ELR (cell line): ENCODE measurements at regions not wholly inside any gene's neighbourhood (a gene's known extent, or its start where the extent isn't known, plus 50 kb on each side); places are given as distances from the start of the nearest gene placed in this dataset.

Source experiments
- DNase-seq: peaks from one replicate; pipeline ENCODE4 v3.0.0-alpha.2; 2015; ENCODE audit warnings: low read depth

DNA sequence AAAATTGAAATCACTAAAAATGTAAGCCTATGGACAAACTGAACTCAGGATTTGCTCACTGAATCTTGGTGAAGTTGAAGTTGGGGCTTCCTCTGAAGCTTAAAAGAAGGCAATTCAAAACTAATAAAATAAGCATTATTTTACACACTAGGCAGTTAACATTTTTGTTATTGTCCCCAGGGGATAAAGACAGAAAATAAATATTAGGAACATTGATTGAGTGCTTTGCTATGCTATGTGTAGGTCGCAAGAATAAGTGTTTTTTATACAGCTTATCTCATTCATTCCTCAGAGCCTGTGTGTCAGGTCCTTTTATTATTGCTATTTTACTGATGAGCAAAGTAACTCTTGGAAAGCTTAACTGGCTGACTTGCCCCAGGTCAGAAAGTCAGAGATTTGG lies 82.2 kb downstream of the ZNF608 start:
- no peak for DNase-seq

DNA sequence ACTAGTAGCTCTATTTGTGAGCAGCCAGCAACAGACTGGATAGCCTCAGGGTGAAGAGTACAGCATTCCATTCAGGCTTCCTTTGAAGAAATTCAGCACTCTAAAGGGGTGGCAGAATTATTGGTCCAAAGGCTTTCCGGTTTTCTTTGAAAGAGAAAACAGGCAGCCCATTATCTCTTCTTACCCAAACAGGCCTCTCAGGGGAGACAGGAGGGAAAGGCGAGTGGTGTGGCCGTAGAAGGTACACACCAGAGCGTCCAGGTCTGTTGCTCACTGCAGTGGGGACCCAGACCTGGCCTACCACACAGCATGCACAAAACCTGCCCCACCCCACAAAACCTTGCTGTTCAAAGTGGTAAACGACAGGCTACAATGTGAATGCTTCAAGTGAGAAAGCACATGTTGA lies 83.3 kb downstream of the ZNF608 start:
- DNase-seq: peak; percentile 35

DNA sequence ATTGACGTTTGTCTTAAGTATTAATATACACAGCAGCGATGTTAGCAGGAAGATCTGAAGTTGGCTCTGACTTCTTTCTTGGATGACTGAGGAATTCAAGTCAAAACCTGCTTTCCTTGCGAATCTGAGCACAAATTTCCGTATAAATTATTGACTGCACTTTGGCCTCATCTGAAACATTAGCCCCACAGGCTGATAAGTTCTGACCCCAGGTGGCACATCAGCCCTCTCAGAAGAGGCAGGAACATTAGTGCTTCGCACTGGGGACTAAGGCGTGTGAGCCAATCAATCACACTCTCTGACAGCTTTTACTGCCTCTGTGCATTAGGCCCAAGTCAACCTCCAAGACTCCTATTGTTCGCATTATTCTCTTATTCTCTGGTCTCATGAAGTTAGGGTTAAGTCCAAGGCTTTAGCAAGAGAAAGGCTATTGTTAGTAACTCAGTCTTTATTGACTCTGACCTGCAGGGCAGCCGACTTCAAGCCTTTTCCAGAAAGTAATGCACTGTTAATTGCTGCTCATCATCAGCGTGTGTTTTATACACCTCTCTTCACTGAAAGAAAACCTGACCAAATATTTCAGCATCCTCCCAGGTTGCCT lies 84.2 kb downstream of the ZNF608 start:
- DNase-seq: no peak

DNA sequence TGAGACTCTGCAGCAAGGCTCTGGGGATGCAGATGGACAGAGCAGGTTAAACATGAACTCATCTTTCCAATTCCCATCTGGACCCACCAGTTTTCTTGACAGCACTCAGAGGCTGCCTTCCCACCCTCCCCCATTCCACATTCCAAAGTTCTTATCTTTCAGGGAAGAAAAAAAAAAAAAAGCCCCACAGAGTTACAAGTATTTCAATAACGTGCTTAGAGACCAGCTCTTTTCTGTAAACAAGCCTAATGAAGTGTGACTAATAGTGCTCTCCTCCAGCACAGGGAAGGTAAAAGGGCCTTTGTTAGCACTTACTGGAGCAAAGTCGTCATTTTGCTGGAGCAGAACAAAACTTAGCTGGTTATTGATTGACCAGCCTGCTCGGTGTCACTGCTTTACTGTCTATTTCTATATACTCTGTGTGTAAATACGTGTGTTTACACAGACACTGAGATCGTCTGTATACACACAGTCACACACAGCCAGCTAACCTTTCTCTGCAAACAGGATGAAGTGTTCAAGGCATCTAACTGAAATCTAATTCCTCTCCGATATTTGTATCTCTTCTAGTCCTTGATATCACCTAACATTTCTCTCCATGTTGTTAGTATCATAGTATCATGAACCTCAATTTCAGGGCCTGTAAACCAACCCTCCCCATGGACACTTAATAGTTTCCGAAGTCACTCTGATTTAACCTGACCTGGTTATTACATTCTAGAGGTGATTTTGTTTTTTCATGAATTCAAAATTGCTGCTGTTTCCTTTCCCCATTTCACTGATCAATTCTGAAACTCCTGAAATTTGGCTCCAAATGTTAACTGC lies 84.9 kb downstream of the ZNF608 start:
- peak; percentile 90 for DNase-seq

DNA sequence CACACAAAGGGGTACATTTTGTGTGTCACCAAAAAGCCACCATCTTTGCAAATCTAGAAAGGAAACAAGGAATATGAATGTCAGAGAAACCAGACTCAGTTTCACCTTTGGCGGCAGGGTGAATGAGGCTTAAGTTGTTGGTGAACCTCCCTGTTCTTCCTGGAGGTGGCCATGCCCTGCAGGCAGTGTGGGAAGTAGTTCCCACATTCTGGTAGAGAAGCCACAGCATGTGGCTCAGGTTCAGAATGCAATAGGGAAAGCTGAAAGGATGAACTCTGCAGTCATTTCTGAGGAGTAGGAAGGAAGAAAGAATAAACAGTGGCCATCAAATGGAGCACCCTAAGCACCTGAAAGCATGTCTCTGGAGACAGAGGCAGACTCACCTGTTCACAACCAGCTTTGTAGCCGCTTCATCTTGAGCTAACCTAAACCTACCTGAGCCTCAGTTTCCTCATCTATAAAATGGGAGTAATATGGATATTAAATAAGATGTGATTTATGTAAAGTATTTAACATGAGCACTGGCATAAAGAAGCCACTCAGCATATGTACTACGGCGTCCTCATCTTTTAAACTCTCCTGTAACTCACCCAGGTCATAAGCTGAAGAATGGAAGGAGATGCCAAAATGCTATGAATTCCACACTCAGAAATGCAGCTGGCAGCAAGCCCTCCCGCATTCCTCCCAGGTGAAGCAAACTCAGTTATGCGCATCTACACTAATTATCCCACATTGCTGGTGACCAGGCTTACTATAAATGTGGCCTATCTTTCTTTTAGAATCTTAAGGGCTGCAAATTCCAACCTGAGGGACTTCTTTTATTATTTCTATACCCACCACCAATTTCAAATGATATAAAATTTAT lies 86.0 kb downstream of the ZNF608 start:
- peak; percentile 27 for DNase-seq

DNA sequence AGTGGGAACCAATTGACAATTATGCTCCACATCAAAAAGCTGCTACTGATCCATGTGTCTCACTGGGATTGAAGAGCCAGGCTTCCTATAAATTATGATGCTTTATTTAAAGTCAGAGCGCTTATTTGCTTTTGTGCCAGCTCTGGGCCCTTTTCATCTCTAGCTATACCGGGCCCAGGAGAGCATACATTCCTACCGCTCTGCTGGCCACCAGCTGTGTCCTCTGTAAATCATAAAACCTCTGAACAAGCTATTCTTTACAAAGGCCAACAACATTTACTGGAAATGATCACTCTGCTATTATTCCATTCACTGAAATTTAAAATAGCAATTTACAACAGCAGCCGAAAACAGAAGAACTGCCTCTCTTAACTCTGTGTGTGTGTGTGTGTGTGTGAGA lies 86.6 kb downstream of the ZNF608 start:
- no peak for DNase-seq

DNA sequence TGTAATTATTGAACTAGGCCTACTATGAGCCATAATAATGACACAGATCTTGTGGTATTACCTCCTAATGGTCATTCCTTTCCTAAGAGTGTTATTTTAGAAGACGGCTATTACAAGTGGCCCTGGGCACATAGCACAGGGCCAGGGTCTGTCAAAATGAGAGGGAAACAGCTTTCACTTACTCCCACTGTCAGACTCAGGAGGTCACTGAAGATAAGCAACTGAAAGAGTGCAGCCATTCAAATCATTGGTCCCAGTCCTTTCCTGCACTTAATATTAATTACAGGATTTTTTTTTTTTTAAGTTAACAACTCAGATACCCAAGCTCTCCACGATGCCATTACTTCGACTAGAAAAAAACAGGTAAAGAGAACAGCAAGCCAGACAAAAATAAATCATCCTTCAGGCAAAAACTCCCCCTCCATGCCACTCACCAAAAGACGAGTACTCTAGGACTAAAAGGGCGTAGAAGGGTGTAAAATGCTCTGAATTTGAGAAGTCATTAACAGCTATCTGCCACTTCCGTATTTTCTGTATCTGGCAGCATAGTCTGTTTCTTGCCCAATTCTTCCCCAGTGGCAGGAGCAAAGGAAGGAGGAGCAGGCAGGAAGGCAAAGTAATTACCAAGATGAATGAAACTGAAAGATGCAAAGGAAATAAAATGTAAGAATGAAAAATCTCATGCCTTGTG lies 87.4 kb downstream of the ZNF608 start:
- DNase-seq: no peak

DNA sequence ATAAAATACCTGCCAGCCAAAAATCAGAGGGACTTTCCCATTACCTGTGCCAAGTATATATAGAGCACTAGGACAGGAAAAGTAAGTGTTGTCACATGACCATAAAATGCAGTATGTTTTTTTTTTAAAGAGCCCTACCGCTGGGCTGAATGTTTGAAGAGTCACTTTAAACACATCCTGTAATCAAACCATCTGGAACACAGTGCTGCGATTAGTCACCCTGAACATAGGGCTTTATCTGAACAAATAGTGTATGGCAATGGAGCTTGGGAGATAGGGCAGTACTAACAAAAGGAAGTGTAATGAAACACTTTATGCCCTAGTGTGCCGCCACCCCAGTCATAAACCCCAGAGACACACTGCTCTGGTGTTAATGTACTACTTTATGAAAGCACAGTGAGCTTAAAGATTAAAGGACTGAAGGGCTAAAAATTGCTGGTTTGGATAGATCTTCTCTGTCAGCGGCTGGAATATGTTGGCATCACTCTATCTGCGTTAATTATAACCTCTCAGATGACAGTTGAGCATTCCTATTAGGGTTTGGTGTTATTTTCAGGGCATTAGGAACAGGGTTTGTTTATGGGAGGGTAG lies 90.4 kb downstream of the ZNF608 start:
- DNase-seq: peak; percentile 89

DNA sequence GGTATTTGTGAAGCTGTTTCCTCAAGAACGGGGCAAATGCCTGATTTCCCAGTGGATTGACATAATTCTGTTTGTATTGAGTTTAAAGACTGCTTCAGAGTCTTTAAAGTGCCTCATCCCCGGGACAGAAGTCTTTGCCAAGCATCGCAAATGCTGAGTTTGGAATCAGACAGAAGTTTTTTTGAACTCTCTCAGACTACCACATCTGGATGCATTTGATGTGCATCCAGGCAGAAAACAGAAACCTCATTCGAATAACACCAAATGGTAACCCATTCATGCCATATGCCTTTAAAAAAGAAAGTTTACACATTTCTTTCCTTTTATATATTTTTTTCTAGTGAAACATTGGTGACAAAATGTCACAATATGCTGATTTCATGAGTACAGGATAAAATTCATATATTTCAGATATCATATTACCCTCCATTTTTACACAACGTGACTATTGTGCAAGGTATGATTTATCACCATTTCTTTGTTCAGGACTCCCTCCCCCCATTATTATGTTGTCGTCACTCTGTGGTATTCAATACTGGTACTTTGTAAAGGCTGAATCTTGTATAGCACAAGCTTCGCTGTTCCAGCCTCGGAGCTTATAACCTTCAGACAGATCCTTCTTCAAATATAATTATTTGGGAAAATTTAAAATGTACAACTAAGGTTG lies 91.1 kb downstream of the ZNF608 start:
- DNase-seq: peak; percentile 58

DNA sequence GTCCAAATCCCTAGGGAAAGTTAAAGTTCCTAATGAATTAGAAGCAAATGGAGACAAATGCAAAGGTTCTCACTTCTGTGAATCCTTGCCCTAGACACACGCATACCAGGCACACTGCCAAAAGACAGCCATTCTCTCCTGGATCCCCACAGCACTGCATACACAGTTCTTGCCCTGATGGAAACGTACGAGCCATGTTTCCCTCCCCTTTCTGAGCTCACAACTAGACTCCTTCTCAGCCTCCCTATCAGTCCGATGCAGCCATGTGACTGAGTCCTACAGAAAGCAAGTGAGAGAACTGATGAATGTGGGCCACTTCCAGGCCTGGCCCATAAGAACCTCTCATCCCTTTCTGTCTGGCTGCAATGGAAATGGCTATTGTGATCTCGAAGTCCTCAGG lies 92.0 kb downstream of the ZNF608 start:
- DNase-seq: no peak

DNA sequence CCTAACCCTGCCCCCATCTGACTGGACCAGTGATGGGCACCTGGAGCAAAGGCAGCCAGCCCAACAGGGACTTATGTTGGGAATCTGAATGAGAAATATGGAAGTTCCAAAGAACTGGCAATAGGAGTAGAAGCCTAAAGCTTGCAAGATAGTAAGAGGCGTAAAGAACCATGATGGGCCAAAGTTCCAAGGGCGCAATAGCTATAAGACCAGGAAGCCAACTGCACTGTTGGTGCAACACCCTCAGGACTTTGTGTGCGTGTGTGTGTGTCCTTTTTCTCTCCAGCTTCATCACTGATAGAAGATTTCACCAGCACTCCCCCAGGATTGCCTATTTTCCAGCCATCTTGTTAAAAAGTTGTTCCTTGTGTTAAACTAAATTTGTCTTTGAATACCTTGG lies 92.8 kb downstream of the ZNF608 start:
- DNase-seq: no peak

DNA sequence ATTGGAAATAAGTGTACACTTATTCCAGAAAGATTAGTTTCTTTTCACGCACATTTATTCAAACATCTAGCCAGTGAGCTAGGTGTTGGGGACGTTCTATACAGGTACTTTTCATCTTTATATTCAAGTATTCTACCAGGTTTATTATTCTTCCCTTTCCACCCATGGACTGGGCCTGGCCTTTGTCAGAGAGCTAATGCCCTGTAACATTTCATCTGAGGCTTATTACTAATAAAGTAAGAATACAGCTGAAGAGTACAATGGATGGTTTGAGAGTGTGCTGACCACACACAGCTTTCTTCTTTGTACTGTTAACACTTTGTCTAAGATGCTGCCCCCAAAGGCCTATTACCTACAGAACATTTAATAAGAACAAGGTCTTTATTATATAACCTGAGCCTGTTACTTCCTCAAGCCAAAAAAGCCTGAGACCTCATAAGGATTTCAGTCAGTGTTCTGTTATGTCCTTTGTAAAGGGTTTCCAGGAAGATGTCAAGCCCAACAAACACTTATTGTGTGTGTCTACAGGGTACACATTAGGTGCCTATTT lies 93.5 kb downstream of the ZNF608 start:
- DNase-seq: no peak

DNA sequence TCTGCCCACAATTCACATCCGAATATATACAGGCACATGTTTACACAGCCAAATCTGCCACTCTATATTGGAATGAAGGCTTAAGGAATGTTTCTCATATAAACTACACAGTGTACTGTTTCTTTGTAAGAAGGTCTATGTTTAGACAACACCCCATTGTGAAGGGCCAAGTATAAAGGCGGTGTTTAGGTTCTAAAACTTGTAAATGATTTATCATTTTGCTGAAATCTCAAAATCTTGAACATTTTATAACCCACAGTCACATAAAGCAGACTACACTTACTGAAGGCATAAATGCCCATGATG lies 94.0 kb downstream of the ZNF608 start:
- no peak for DNase-seq

DNA sequence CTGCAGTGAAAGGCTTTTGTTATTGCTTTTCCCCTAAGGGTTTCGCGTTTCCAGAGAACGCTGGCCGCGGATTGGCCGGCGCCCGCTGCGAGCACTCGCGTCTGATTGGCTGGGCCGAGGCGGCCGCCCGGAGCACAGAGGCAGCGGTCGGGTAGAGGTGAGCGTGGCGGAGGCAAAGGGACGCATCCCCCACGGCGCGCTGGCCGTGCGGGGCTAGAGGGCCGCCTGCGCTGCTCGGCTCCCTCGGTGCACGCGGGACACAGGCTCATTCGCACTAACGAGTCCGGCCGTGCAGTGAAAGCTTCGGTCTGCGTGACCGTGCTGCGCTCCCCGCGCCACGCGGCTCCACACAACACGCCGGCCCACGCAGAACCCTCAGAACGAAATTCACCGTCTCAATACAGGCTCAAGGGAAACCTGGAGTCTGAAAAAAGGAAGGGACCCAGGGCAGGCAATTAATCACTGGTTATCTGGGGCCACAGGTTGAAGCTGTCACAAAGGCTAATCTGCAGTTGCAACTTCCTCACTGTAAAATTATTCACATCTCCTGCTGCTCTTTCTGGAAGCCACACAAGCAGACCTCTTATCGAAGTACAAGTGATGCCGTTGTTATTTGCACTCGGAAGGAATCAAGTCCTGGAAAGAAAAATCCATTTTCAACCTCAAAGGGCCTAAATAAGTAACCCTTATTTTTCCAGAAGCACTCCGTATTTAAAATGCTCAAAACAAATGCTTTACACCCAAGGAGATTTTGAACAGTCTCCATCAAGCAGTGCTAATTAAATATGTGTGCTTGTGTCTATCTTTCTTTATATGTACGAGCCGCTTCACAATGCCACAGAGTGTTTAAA lies 94.6 kb downstream of the ZNF608 start:
- DNase-seq: peak; percentile 79

DNA sequence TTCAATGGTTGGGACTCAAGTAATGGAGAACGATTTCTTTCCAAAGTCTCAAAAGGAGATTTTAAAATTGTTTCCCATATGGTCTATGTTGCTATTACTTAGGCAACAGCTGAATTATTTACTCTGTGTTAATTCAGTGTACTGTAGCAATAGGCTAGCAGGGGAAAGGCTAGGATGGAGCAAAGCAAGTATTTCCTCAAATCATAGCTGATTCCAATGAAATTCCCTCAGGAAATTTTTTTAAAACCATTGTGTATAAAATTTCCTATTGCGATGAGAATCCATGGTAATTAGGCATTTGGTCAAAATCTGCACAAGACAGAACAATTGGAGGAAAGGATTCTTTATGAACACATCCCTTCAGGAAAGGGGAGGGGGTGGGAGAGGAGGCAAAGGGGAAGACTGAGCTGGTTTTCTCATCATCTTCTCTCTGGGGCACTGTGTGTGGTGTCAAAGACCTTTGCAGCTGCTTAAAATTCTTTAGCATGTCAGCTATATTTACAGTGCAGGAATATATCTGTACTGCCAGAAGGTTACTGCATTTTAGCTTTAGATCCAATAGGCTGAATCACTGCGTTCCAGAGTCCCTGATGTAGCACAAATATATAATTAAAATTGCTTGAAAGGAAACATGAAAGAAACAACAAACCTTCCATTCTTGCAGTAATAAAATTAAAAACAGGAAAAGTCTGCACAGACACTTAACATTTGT lies 95.3 kb downstream of the ZNF608 start:
- no peak for DNase-seq

DNA sequence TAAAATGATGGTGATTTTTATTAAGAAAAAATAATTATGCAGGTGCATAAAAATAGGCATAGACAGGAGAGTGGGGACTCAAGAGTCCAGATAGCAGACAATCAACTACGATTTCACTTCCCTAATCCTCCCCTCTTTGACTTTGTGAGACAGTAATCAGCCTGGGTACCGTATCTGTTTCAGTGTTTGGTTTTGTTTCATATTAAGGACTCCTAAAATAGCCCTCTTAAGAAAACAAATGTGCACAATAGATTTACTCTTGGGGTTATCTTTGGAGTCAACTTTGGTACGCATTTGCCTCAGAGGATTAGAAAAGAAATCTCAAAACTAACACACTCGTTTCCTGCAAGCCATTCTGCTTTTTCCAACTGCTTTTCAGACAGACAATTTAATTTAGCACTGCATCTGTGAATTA lies 96.3 kb downstream of the ZNF608 start:
- DNase-seq: no peak

DNA sequence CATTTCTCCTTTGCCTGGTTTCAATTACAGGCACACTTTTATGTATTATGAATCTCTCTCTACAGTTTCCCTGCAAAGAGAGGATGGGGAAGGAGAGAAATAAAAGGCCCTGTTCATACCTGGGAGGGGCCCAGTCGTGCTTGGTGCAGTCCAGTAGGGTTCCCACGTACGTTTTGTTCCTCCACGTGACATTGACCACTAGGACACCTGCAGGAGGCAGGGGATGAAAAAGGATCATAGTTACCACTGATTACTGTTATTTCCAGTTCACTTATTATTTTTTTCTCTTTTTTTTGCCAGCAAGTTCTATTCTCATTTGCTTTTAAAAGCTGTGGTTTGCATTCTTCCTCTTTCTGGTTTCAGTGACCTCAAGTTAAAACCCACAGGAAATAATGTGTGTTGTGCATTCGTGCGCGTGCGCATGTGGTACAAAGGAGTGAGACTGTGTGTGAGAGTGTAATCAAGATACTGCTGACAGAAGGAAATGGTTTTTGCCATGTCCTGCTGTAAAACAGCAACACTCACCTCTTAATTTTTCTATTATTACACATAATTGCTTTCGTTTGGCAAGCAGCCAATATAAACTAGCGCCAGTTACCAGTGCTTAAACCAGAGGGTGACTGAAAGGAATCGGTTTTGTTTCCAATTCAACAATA lies 96.8 kb downstream of the ZNF608 start:
- peak; percentile 85 for DNase-seq

DNA sequence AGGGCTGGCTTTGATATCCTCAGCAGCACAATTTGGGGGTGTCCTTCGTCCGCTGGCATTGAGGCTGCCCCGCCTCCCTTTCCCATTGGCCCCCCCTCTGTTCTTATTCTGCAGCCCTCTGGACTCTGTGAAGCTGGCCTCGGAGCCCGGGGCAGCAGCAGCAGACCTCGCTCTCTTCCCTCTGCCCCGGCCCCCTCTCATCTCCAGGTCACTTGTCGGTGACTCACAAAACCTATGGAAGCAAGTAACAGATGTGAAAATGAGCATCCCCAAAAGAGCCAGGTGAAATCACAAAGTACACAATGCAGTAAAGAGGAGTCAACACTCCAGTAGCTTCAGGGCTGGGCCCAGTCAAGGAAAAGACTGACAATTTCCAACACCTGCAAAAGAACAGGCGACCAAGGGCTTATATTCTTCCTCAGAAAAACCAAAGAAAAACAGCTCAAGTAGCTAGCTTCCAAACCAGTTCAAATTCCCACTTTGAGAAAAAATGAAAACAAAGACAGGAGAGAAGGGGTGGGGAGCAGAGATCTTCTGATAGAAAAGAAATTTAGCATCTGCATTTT lies 97.5 kb downstream of the ZNF608 start:
- DNase-seq: no peak

DNA sequence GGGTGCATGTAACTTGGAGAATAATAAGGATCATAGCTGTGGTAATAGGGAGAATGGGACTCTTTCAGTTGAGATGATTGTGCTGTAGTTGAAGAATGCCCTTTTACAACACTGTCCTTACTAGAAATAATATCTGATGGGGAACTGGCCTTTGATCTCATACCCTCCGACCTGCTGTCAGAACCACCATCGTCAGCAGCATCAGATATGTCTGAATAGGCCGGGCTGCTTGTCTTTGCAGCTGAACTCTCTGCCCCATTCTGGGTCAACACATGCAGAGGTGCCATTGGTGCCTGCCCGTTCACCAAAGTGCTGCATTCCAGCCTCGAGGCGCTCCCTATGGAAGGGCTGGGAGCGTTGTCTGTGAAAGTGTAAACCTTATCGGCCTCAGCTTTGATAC lies 99.1 kb downstream of the ZNF608 start:
- no peak for DNase-seq
